Thyroid gland (tissue), 4 donors: ENCODE measurements at regions not wholly inside any gene's neighbourhood (a gene's known extent, or its start where the extent isn't known, plus 50 kb on each side); places are given as distances from the start of the nearest gene placed in this dataset.
A peak's percentile ranks its signal among the peaks of the same experiment; 100 is the strongest.

Source experiments
- DNase-seq, 2 donors: peaks; one replicate each; pipeline ENCODE4 v3.0.0-alpha.2; 2019
- H3K27ac ChIP-seq, 3 donors: fragments of 200-600 bp; sonication (generic); 1 replicate in 2 of 3; 2 replicates in 1 of 3; pipeline ENCODE4 v1.5.1; 2016 to 2019; ENCODE audit warnings: mild to moderate bottlenecking in 1 of 3, moderate library complexity in 1 of 3
- H3K27me3 ChIP-seq: fragments of 200-600 bp; sonication (generic); one replicate; pipeline ENCODE4 v1.5.1; 2019
- H3K36me3 ChIP-seq, 2 donors: fragments of 200-600 bp; sonication (generic); one replicate each; pipeline ENCODE4 v1.5.1; 2016 to 2019
- H3K4me1 ChIP-seq, 2 donors: fragments of 200-600 bp; sonication (generic); one replicate each; pipeline ENCODE4 v1.5.1; 2017 to 2019
- H3K4me3 ChIP-seq, 3 donors: fragments of 200-600 bp; sonication (generic); replicated peaks in 1 of 3; 1 replicate in 2 of 3; 2 replicates in 1 of 3; pipeline ENCODE4 v1.5.1; 2016; ENCODE audit warnings: mild to moderate bottlenecking in 1 of 3
- H3K9me3 ChIP-seq: fragments of 200-600 bp; sonication (generic); one replicate; pipeline ENCODE4 v1.5.1; 2017
- CTCF ChIP-seq, 6 experiments: fragments of 200-600 bp in 3 of 6; fragments of 450-650 bp in 3 of 6; sonication (generic) in 3 of 6; IDR thresholded peaks; one replicate each; pipeline ENCODE4 v1.5.1; 2016 to 2019; ENCODE audit warnings: antibody characterized with exemption in 6 of 6, mild to moderate bottlenecking in 2 of 6, inconsistent platforms in 1 of 6, moderate library complexity in 1 of 6
- POLR2A ChIP-seq, 2 donors: fragments of 450-650 bp; IDR thresholded peaks; one replicate each; pipeline ENCODE4 v1.6.1; 2017; ENCODE audit warnings: antibody characterized with exemption in 2 of 2, mild to moderate bottlenecking in 2 of 2, moderate library complexity in 1 of 2
- WGBS, 2 donors: methylation state at CpG; one replicate each; pipeline ENCODE4 v1.1.5; 2017; 5-methylcytosine and 5-hydroxymethylcytosine counted together
- intact Hi-C: fragments of 100-400 bp; cut with DNase I; formaldehyde crosslinking; loops from one replicate; pipeline ENCODE4 v1.15.1; 2023

GRCh38 chr11:92886243-92886905 is 83.1 kb upstream of the MTNR1B start:
- no peak overlapping the region for H3K27ac ChIP-seq
- H3K9me3 ChIP-seq, result no peaks in the 10 kb centered on the region
- no peaks in the 10 kb centered on the region for H3K36me3 ChIP-seq
- peak; percentile 26 to 30 for DNase-seq
- peak in 5 of 6 experiments; percentile 17 to 85 (median 64) for TF ChIP-seq CTCF (IDR thresholded peaks at IDR 0.05)
- no peak for TF ChIP-seq POLR2A (IDR thresholded peaks at IDR 0.05)
- H3K4me3 ChIP-seq, result no peak overlapping the region
- no peaks in the 10 kb centered on the region for H3K27me3 ChIP-seq
- intact Hi-C loops, result no loop called here
- no peaks in the 10 kb centered on the region for H3K4me1 ChIP-seq
- WGBS, 2 donors, result 24 to 29% methylated on average over 4 of the region's 4 CpGs

- H3K4me3 ChIP-seq, result no peak overlapping the region
- no peaks in the 10 kb centered on the region for H3K27me3 ChIP-seq
- intact Hi-C loops, result no loop called here
- no peaks in the 10 kb centered on the region for H3K36me3 ChIP-seq
- H3K27ac ChIP-seq, result no peak overlapping the region
- TF ChIP-seq CTCF (IDR thresholded peaks at IDR 0.05) (no peak), POLR2A (IDR thresholded peaks at IDR 0.05) (no peak)
- no peaks in the 10 kb centered on the region for H3K9me3 ChIP-seq
- no peaks in the 10 kb centered on the region for H3K4me1 ChIP-seq
- DNase-seq, result no peak
- 83 to 86% methylated on average over 5 of the region's 5 CpGs for WGBS, 2 donors
Measured at GRCh38 chr11:92888696-92889095, 80.8 kb upstream of the MTNR1B start.

GRCh38 chr11:92890846-92891245 is 78.6 kb upstream of the MTNR1B start:
- no peak for TF ChIP-seq CTCF (IDR thresholded peaks at IDR 0.05)
- TF ChIP-seq POLR2A (IDR thresholded peaks at IDR 0.05), result no peak
- H3K36me3 ChIP-seq, result no peaks in the 10 kb centered on the region
- intact Hi-C loops, result no loop called here
- no peak overlapping the region for H3K27ac ChIP-seq
- H3K9me3 ChIP-seq, result no peaks in the 10 kb centered on the region
- no peaks in the 10 kb centered on the region for H3K27me3 ChIP-seq
- 94 to 97% methylated on average over 11 of the region's 11 CpGs for WGBS, 2 donors
- DNase-seq, result no peak
- peaks cover 0 to 1% of the 10 kb centered on the region in 2 donors for H3K4me1 ChIP-seq
- no peak overlapping the region for H3K4me3 ChIP-seq

GRCh38 chr11:92892802-92893684 is 76.4 kb upstream of the MTNR1B start:
- H3K4me3 ChIP-seq, result no peak overlapping the region
- intact Hi-C loops, result no loop called here
- DNase-seq, result no peak
- no peak overlapping the region for H3K27ac ChIP-seq
- no peaks in the 10 kb centered on the region for H3K9me3 ChIP-seq
- peaks cover 0 to 10% of the 10 kb centered on the region in 2 donors for H3K4me1 ChIP-seq
- no peaks in the 10 kb centered on the region for H3K27me3 ChIP-seq
- WGBS, 2 donors, result 88 to 89% methylated on average over 4 of the region's 4 CpGs
- TF ChIP-seq CTCF (IDR thresholded peaks at IDR 0.05), result no peak
- TF ChIP-seq POLR2A (IDR thresholded peaks at IDR 0.05), result no peak
- no peaks in the 10 kb centered on the region for H3K36me3 ChIP-seq

GRCh38 chr11:92894197-92894596 is 75.3 kb upstream of the MTNR1B start:
- H3K36me3 ChIP-seq, result no peaks in the 10 kb centered on the region
- H3K27me3 ChIP-seq, result no peaks in the 10 kb centered on the region
- intact Hi-C loops, result no loop called here
- no peak overlapping the region for H3K27ac ChIP-seq
- no peak for DNase-seq
- no peaks in the 10 kb centered on the region for H3K9me3 ChIP-seq
- H3K4me3 ChIP-seq, result no peak overlapping the region
- WGBS, 2 donors, result 77 to 90% methylated on average over 3 of the region's 3 CpGs
- no peak for TF ChIP-seq POLR2A (IDR thresholded peaks at IDR 0.05)
- no peak for TF ChIP-seq CTCF (IDR thresholded peaks at IDR 0.05)
- peaks cover 0 to 10% of the 10 kb centered on the region in 2 donors for H3K4me1 ChIP-seq
